Activated CD8-positive, alpha-beta memory T cell treated with anti-CD3 and anti-CD28 coated beads for 48 hours (primary cell): ENCODE measurements at regions not wholly inside any gene's neighbourhood (a gene's known extent, or its start where the extent isn't known, plus 50 kb on each side); places are given as distances from the start of the nearest gene placed in this dataset.

Source experiments
- DNase-seq, 3 experiments: peaks; one replicate each; pipeline ENCODE4 v3.0.0-alpha.2; 2020; ENCODE audit warnings: low read depth in 2 of 3, low spot score in 2 of 3

- no peak for DNase-seq
Observed at GRCh38 chr16:5882087-5882640, 784.6 kb upstream of the EEF2KMT start.

- no peak for DNase-seq
Observed at GRCh38 chr16:5875416-5875815, 777.8 kb upstream of the EEF2KMT start.

GRCh38 chr16:5874899-5875298, 777.3 kb upstream of the EEF2KMT start:
- DNase-seq: no peak

- no peak for DNase-seq
Observed at GRCh38 chr16:5873221-5873620, 775.6 kb upstream of the EEF2KMT start.

- DNase-seq: no peak
Observed at GRCh38 chr16:5870886-5871691, 773.5 kb upstream of the EEF2KMT start.

- no peak for DNase-seq
Observed at GRCh38 chr16:5867250-5867649, 769.7 kb upstream of the EEF2KMT start.

- DNase-seq: no peak
Observed at GRCh38 chr16:5865236-5865635, 767.6 kb upstream of the EEF2KMT start.

- DNase-seq: no peak
Observed at GRCh38 chr16:5863071-5863606, 765.5 kb upstream of the EEF2KMT start.

GRCh38 chr16:5862103-5862840, 764.7 kb upstream of the EEF2KMT start:
- DNase-seq: no peak

- no peak for DNase-seq
Observed at GRCh38 chr16:5861241-5861640, 763.6 kb upstream of the EEF2KMT start.

GRCh38 chr16:5858180-5858579, 760.6 kb upstream of the EEF2KMT start:
- no peak for DNase-seq

- no peak for DNase-seq
Observed at GRCh38 chr16:5854027-5854426, 756.4 kb upstream of the EEF2KMT start.

- DNase-seq: no peak
Observed at GRCh38 chr16:5852151-5852550, 754.6 kb upstream of the EEF2KMT start.

- DNase-seq: no peak
Observed at GRCh38 chr16:5851393-5851982, 753.9 kb upstream of the EEF2KMT start.

- no peak for DNase-seq
Observed at GRCh38 chr16:5850632-5851392, 753.2 kb upstream of the EEF2KMT start.

GRCh38 chr16:5845046-5845445, 747.5 kb upstream of the EEF2KMT start:
- no peak for DNase-seq

GRCh38 chr16:5841974-5842373, 744.4 kb upstream of the EEF2KMT start:
- no peak for DNase-seq

- no peak for DNase-seq
Observed at GRCh38 chr16:5838725-5839124, 741.1 kb upstream of the EEF2KMT start.

GRCh38 chr16:5838071-5838470, 740.5 kb upstream of the EEF2KMT start:
- DNase-seq: no peak

- no peak for DNase-seq
Observed at GRCh38 chr16:5837007-5837670, 739.5 kb upstream of the EEF2KMT start.
